ENCODE measurements at regions not wholly inside any gene's neighbourhood (a gene's known extent, or its start where the extent isn't known, plus 50 kb on each side); places are given as distances from the start of the nearest gene placed in this dataset.

GRCh38 chr6:22784601-22785410, 215.4 kb downstream of the HDGFL1 start:
- ATAC-seq (peak in 1 of 2 donors; percentile 39), DNase-seq (no peak)
- intact Hi-C loops (cut with DNase I): no loop called here

GRCh38 chr6:22788038-22788437, 218.7 kb downstream of the HDGFL1 start:
- ATAC-seq (no peak), DNase-seq (no peak)
- intact Hi-C loops (cut with DNase I): no loop called here

DNA sequence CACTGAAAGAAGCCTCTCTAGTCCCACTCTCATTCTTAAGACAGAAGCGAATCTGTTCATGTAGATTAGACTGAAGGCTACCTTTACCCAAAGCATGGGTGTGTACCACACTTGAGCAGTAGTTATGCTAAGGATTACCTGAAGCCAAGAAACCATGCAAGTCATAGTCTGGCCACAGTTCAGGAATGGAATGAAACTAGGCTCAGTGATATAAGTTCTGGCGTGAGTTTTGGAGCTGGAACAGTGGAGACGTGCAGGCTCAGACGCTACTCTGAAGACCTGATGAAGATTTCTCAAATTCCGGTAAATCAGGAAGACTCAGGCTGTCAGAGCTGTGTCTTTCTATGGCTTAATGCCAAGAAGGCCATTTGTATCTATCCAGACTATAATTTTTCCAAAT, 219.9 kb downstream of the HDGFL1 start:
- DNase-seq (no peak), ATAC-seq (peak in 1 of 2 donors; percentile 77)
- intact Hi-C loops (cut with DNase I): no loop called here

GRCh38 chr6:22794844-22795243, 225.5 kb downstream of the HDGFL1 start:
- intact Hi-C loops (cut with DNase I): no loop called here
- ATAC-seq (no peak), DNase-seq (no peak)

DNA sequence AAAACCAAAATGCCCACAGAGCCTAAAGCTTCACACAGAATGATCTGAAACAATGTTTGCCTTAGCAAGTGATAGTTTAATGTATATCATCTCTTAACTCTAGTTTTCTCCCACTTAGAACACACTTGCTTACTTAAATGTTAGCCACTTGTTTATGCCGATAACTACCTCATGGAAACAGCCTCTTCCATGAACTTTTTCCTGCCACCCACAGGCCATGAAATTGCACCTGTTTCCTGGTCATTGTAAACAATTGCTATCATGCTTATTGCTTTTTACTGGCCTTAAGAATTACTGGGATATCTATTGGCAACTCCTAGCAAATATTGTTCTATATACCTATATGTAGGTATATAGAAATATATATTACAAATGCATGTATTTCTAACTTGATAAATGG, 231.1 kb downstream of the HDGFL1 start:
- DNase-seq (no peak), ATAC-seq (no peak)
- intact Hi-C loops (cut with DNase I): no loop called here

- ATAC-seq (no peak), DNase-seq (no peak)
Observed at GRCh38 chr6:22801831-22802230, 232.5 kb downstream of the HDGFL1 start.

GRCh38 chr6:22804620-22805261, 235.4 kb downstream of the HDGFL1 start:
- DNase-seq: no peak
- intact Hi-C loops (cut with DNase I): no loop called here
- ATAC-seq: no peak

More at GRCh38 chr6:22801831-22802230, 232.5 kb downstream of the HDGFL1 start:
- intact Hi-C loops (cut with DNase I): no loop called here

DNA sequence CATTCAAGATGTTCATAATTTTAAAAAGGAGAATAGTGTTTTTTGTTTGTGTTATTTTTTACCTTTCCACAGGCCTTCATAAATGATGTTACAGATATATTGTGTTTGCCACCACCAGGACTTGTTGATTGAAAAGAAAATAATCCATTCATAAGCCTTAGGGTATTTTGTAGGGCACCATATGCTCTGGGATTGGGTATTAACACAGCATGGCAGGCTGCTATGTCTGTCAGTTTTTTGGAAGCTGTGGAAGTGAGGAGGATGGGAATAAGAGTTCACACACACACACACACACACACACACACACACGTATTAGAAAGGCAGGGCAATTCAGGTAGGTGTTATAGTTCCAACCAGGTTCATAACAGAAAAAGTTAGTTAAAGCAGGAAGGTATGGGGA, 237.9 kb downstream of the HDGFL1 start:
- intact Hi-C loops (cut with DNase I): no loop called here
- DNase-seq (no peak), ATAC-seq (no peak)

GRCh38 chr6:22807818-22808217, 238.5 kb downstream of the HDGFL1 start:
- ATAC-seq (no peak), DNase-seq (no peak)
- intact Hi-C loops (cut with DNase I): no loop called here

DNA sequence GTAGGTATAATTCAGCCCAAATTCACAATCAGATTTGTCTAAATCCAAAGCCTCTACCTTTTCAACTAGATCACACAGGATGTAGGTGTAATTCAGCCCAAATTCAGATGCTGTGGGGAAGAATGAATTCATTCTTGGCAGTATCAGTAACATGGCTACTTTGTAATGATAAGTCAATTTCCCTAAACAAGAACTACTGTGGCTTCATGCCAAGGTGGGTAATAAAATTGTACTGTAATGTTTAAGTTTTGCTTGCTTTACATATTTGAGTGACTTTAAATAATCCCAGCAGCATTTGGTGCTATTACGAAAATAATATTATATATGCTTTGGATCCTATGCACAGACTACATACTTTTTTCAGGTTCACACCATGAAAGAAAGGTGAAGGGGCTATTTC, 239.1 kb downstream of the HDGFL1 start:
- DNase-seq: no peak
- intact Hi-C loops (cut with DNase I): no loop called here
- no peak for ATAC-seq

DNA sequence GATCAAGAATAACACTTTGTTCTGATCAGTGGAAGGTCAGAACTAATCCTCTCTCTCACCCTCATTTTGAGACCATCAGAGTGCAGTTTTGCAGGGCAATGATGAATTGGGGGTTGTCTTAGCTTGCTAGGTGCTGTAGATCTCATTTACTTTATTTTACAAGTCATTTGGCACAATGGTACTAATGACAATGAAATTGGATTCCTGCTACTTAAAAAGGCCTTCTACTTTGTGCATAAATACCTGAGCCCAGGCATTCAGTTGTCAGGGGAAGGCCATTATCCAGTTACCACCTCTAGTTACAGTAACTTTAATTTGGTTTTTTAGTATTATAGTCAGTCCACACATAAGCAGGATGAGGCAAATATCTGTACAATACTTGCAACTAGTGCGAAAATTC, 240.0 kb downstream of the HDGFL1 start:
- DNase-seq (no peak), ATAC-seq (no peak)
- intact Hi-C loops (cut with DNase I): no loop called here

DNA sequence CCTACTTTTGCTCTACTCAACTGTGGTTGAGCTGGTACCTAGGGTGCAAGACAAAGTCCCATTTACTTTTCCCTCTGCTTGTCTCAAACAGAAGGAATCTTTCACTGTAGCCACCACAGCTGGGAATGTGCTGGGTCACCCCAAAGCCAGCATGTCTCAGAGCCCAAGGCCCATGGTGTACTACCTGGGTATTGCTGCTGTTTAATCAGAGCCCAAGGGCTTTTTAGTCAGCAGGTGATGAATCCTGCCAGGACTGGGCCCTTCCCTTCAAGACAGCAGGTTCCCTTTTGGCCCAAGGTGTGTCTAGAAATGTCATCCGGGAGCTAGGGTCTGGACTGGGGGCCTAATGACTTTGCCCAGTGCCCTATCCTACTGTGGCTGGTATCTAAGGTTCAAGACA, 249.8 kb downstream of the HDGFL1 start:
- ATAC-seq: no peak
- intact Hi-C loops (cut with DNase I): no loop called here
- no peak for DNase-seq

- no peak for DNase-seq
- ATAC-seq: peak; percentile 19 to 84
- intact Hi-C loops (cut with DNase I): no loop called here
Observed at GRCh38 chr6:22821664-22822320, 252.4 kb downstream of the HDGFL1 start.

GRCh38 chr6:22825210-22825609, 255.8 kb downstream of the HDGFL1 start:
- intact Hi-C loops (cut with DNase I): no loop called here
- DNase-seq (no peak), ATAC-seq (no peak)

- intact Hi-C loops (cut with DNase I): no loop called here
- ATAC-seq (no peak), DNase-seq (no peak)
Observed at GRCh38 chr6:22826961-22827360, 257.6 kb downstream of the HDGFL1 start.

GRCh38 chr6:22827760-22828159, 258.4 kb downstream of the HDGFL1 start:
- intact Hi-C loops (cut with DNase I): no loop called here
- no peak for DNase-seq
- ATAC-seq: peak in 1 of 2 donors; percentile 32

DNA sequence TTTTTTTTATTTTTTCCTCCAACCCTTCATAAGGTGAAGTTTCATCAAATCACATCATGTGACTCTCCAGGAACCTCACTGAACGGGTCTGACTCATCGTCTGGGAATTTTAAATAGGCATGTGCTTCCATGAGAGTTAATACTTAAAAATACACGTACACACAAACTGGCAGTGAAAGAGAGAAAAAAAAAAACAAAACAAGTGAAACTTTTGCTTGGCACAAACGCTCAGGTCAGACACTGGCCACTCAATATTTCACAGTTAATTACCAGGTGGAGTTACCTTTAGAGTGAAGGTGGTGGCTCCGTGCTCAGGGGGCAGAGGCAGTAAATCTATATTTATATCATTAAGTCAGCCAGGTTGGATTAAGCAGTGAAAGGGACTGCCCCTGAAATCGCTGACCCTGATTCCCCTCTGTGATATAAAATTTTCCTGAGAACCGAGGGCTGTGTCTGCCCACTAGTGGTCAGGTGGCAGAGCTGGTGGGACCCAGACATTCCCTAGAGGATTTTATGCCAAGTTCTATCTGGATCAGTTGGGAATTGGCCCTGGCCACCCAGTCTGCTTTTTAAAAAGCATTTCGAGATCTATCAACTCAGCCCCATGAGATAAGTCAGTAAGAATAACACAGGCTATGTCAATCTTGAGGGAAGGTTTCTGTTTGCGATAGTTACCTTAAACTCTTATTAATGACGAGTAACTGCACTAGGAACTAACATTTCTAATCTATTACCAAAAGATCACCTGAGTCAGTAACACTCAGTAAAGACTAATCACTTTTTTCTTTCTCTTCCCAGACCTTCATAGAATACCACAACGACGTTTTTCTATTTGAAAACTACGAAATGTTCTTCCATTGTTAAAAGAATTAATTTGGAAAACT, 259.1 kb downstream of the HDGFL1 start:
- peak; percentile 50 to 96 for ATAC-seq
- intact Hi-C loops (cut with DNase I): no loop called here
- DNase-seq: no peak

DNA sequence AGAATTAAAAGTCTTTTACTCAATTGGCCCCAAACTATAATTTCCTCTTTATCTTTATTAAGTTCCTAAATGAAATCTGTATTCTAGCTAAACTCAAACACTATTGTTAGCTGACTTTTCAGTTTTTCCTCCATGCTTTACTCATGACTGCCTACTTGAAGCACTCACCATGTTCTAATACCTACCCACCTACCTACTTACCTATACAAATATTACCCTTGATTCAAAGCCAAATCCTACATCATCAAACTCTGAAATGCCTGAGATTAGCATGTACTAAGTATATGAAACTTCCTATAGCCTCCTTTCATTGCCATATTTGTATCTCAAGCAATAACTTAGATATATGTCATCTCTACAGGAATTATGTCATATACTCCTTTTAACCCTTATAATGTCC, 259.7 kb downstream of the HDGFL1 start:
- intact Hi-C loops (cut with DNase I): no loop called here
- ATAC-seq (no peak), DNase-seq (no peak)

DNA sequence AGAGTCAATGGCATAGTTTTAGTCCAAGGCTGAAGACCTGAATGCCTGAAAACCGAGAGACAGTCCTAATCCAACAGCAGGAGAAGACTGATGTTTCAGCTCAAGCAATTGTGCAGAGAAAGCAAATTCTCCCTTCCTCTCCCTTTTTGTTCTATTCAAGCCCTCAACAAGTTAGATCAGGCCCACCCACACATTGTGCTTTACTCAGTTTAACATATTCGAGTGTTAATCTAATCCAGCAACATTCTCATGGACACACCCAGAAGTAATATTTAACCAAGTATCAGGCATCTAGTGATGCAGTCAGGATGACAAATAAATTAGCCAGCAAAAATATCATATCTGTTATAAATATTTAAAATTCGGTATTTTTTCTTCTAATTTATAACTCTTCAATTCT, 261.1 kb downstream of the HDGFL1 start:
- no peak for DNase-seq
- intact Hi-C loops (cut with DNase I): no loop called here
- no peak for ATAC-seq

DNA sequence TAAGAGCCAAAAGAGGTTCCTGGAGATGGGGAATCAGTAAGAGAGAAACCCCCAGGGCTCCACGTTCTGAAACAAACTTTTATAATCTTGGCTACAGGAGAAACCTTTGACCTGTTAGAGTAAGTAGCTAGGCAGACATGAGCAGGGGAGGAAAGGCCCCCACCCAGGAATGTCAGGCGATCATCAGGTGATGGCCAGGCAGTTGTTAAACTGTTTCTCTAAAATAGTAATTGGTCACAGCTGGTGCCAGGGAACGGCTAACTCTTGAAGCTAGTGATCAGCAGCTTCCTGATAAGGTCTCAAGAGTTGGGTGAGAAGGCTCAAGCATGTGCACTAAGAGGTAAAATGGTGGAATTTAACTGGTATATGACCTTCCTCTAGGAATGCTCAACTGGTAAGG, 263.8 kb downstream of the HDGFL1 start:
- intact Hi-C loops (cut with DNase I): no loop called here
- DNase-seq (no peak), ATAC-seq (no peak)
